ENCODE measurements at regions not wholly inside any gene's neighbourhood (a gene's known extent, or its start where the extent isn't known, plus 50 kb on each side); places are given as distances from the start of the nearest gene placed in this dataset.
"Not testable (repeated sequence)": the region's sequence is repeated elsewhere in the genome, so short reads cannot be mapped to it uniquely, and the experiment has no call there.

DNA sequence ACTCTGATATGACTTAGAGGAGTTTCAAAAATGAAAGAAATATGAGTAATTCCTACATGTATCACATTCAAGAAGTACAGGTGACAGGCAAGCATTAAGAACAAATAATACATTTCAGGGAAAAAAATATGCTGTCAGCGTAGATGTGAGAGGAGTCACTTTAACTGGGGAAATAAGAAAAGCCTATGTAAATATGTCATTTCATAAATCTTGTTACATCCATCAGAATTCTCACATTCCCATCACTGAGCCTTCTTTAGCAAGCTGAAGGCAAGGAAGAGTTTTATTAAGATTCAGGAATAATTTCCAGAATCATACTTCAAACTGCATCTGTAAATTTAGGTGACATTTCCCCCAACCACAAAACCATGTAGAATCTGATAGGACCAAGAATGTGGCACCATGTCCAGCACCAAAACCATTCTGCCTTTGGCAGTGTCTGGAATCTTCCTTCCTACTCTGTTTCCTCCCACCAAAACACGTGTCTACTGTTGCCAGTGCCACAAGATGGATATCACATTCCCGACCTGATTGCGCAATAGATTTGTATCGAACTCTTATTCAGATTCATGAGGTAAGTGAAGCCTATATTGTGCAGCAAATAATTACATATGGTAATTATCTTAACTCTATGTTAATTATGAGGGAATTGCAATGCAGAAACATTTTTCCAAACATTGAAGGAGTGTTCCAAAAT is 690.9 kb downstream of the ISL1 start:
- H3K4me1 Mint-ChIP-seq = no peaks in the 10 kb centered on the region
- POLR2A ChIA-PET = no interaction called here

GRCh38 chr5:52077941-52078815 is 694.9 kb downstream of the ISL1 start:
- DNase-seq (no peak), ATAC-seq (ENCODE audit: low read depth) (no peak)
- intact Hi-C loops (cut with micrococcal nuclease) = no loop called here
- Mint-ChIP-seq H3K4me3 (no peak overlapping the region), H3K4me1 (no peaks in the 10 kb centered on the region), H3K27me3 (no peaks in the 10 kb centered on the region), H3K27ac (no peak overlapping the region), H3K9me3 (peaks cover 4% of the 10 kb centered on the region), H3K36me3 (ENCODE audit: low read depth) (no peaks in the 10 kb centered on the region)
- ChIA-PET CTCF (no interaction called here), POLR2A (no interaction called here)
- TF ChIP-seq, protein P1, sequence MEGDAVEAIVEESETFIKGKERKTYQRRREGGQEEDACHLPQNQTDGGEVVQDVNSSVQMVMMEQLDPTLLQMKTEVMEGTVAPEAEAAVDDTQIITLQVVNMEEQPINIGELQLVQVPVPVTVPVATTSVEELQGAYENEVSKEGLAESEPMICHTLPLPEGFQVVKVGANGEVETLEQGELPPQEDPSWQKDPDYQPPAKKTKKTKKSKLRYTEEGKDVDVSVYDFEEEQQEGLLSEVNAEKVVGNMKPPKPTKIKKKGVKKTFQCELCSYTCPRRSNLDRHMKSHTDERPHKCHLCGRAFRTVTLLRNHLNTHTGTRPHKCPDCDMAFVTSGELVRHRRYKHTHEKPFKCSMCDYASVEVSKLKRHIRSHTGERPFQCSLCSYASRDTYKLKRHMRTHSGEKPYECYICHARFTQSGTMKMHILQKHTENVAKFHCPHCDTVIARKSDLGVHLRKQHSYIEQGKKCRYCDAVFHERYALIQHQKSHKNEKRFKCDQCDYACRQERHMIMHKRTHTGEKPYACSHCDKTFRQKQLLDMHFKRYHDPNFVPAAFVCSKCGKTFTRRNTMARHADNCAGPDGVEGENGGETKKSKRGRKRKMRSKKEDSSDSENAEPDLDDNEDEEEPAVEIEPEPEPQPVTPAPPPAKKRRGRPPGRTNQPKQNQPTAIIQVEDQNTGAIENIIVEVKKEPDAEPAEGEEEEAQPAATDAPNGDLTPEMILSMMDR (IDR thresholded peaks at IDR 0.05) = no peak

More for the DNA sequence above, 690.9 kb downstream of the ISL1 start:
- ATAC-seq (ENCODE audit: low read depth) = no peak
- TF ChIP-seq, protein P1 (IDR thresholded peaks at IDR 0.05) = no peak
- DNase-seq = no peak
- CTCF ChIA-PET = no interaction called here
- no peaks in the 10 kb centered on the region for H3K27me3 Mint-ChIP-seq
- H3K27ac Mint-ChIP-seq = no peak overlapping the region
- H3K9me3 Mint-ChIP-seq = peaks cover 9% of the 10 kb centered on the region
- no peak overlapping the region for H3K4me3 Mint-ChIP-seq
- intact Hi-C loops (cut with micrococcal nuclease) = no loop called here
- H3K36me3 Mint-ChIP-seq (ENCODE audit: low read depth) = no peaks in the 10 kb centered on the region

DNA sequence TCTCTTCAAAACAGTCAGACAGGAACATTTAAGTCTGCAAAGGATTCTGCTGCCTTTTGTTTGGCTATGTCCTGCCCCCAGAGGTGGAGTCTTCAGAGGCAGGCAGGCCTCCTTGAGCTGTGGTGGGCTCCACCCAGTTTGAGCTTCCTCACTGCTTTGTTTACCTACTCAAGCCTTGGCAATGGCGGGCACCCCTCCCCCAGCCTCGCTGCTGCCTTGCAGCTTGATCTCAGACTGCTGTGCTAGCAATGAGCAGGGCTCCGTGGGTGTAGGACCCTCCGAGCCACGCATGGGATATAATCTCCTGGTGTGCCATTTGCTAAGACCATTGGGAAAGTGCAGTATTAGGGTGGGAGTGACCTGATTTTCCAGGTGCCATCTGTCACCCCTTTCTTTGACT is 685.4 kb upstream of the ITGA1 start:
- ATAC-seq (ENCODE audit: low read depth); intact Hi-C loops (cut with micrococcal nuclease); POLR2A ChIA-PET; CTCF ChIA-PET; DNase-seq; H3K36me3 Mint-ChIP-seq (ENCODE audit: low read depth); H3K4me1 Mint-ChIP-seq; H3K4me3 Mint-ChIP-seq; H3K9me3 Mint-ChIP-seq; H3K27me3 Mint-ChIP-seq; H3K27ac Mint-ChIP-seq: not testable (repeated sequence)

- Mint-ChIP-seq H3K36me3 (ENCODE audit: low read depth) (no peaks in the 10 kb centered on the region), H3K4me3 (no peak overlapping the region), H3K27ac (no peak overlapping the region), H3K4me1 (no peaks in the 10 kb centered on the region), H3K9me3 (peaks cover 10% of the 10 kb centered on the region), H3K27me3 (no peaks in the 10 kb centered on the region)
- DNase-seq (no peak), ATAC-seq (ENCODE audit: low read depth) (no peak)
- TF ChIP-seq, protein P1 (IDR thresholded peaks at IDR 0.05) = no peak
- ChIA-PET CTCF (no interaction called here), POLR2A (no interaction called here)
- intact Hi-C loops (cut with micrococcal nuclease) = no loop called here
Measured at GRCh38 chr5:52107210-52107905, 680.4 kb upstream of the ITGA1 start.

DNA sequence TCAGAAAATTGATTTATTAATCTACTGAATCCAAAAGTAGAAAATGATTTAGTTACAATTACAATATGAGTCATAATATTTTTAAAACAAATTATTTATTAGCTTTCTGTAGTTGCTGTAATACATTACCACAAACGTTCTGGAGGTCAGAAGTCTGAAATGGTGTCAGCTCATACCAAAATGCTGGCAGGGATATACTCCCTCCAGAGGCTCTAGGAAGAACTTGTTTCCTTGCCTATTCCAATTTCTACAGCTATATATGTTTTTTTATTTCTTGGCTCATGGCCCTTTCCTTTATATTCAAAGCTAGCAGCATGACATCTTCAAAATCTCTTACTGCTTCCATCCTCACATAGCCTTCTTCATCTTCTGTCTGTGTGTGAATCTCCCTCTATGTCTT is 667.9 kb upstream of the ITGA1 start:
- no peaks in the 10 kb centered on the region for H3K27me3 Mint-ChIP-seq
- peaks cover 10% of the 10 kb centered on the region for H3K9me3 Mint-ChIP-seq
- H3K27ac Mint-ChIP-seq = no peak overlapping the region
- no peak overlapping the region for H3K4me3 Mint-ChIP-seq
- TF ChIP-seq, protein P1 (IDR thresholded peaks at IDR 0.05) = no peak
- CTCF ChIA-PET = no interaction called here
- ATAC-seq (ENCODE audit: low read depth) (no peak), DNase-seq (no peak)
- intact Hi-C loops (cut with micrococcal nuclease) = no loop called here
- no peaks in the 10 kb centered on the region for H3K36me3 Mint-ChIP-seq (ENCODE audit: low read depth)
- no peaks in the 10 kb centered on the region for H3K4me1 Mint-ChIP-seq
- POLR2A ChIA-PET = no interaction called here
